GM23338 (cell line): ENCODE measurements at regions not wholly inside any gene's neighbourhood (a gene's known extent, or its start where the extent isn't known, plus 50 kb on each side); places are given as distances from the start of the nearest gene placed in this dataset.

Experiments
- ATAC-seq: fragments of 200-7000 bp; cut with Tn5 transposase; 3 replicates; pipeline ENCODE4 v1.9.1; 2020
- DNase-seq: peaks from one replicate; pipeline ENCODE4 v3.0.0-alpha.2; 2015; ENCODE audit warnings: low spot score
- H2AFZ ChIP-seq: fragments of 200-600 bp; sonication (generic); 2 replicates; pipeline ENCODE4 v1.8.0; 2016; ENCODE audit warnings: antibody characterized with exemption, mild to moderate bottlenecking, moderate library complexity
- H3F3A ChIP-seq: fragments of 200-600 bp; sonication (generic); replicated peaks from 2 replicates; pipeline ENCODE4 v1.8.0; 2017; ENCODE audit warnings: antibody characterized with exemption, mixed run types, low read depth
- H3K27ac ChIP-seq: fragments of 200-600 bp; sonication (generic); 2 replicates; pipeline ENCODE4 v1.6.1; 2016; ENCODE audit warnings: low read depth
- H3K27me3 ChIP-seq: fragments of 200-600 bp; sonication (generic); 2 replicates; pipeline ENCODE4 v1.8.0; 2016; ENCODE audit warnings: mild to moderate bottlenecking, mixed run types, moderate library complexity; ENCODE audit not compliant: insufficient read depth
- H3K36me3 ChIP-seq: fragments of 200-600 bp; sonication (generic); 2 replicates; pipeline ENCODE4 v1.8.0; 2016; ENCODE audit warnings: mild to moderate bottlenecking; ENCODE audit not compliant: insufficient read depth
- H3K4me1 ChIP-seq: fragments of 200-600 bp; sonication (generic); 2 replicates; pipeline ENCODE4 v1.8.0; 2016; ENCODE audit warnings: mild to moderate bottlenecking, moderate library complexity; ENCODE audit not compliant: insufficient read depth
- H3K4me2 ChIP-seq: fragments of 200-600 bp; sonication (generic); 2 replicates; pipeline ENCODE4 v1.7.1; 2017; ENCODE audit warnings: mixed run types
- H3K4me3 ChIP-seq: fragments of 200-600 bp; sonication (generic); 2 replicates; pipeline ENCODE4 v1.6.1; 2016; ENCODE audit warnings: mixed run types
- H3K79me2 ChIP-seq: fragments of 200-600 bp; sonication (generic); replicated peaks from 2 replicates; pipeline ENCODE4 v1.8.0; 2017; ENCODE audit warnings: mild to moderate bottlenecking; ENCODE audit not compliant: insufficient read depth
- H3K9me2 ChIP-seq: fragments of 200-600 bp; sonication (generic); 2 replicates; pipeline ENCODE4 v1.8.0; 2017; ENCODE audit not compliant: insufficient read depth
- H4K20me1 ChIP-seq: fragments of 200-600 bp; sonication (generic); replicated peaks from 2 replicates; pipeline ENCODE4 v1.8.0; 2017; ENCODE audit warnings: mild to moderate bottlenecking; ENCODE audit not compliant: insufficient read depth
- H3K27ac Mint-ChIP-seq: 2 replicates; pipeline ENCODE4 v1.8.0; 2020; ENCODE audit warnings: inconsistent platforms, mild to moderate bottlenecking, moderate library complexity, mixed read lengths
- H3K27me3 Mint-ChIP-seq: 3 replicates; pipeline ENCODE4 v1.8.0; 2022; ENCODE audit warnings: low read depth, mild to moderate bottlenecking, moderate library complexity, mixed read lengths, inconsistent platforms; ENCODE audit not compliant: insufficient read depth, poor library complexity
- H3K36me3 Mint-ChIP-seq: 3 replicates; pipeline ENCODE4 v1.8.0; 2021; ENCODE audit warnings: low read depth, mild to moderate bottlenecking, inconsistent platforms, moderate library complexity, mixed read lengths
- H3K4me1 Mint-ChIP-seq: 3 replicates; pipeline ENCODE4 v1.8.0; 2020; ENCODE audit warnings: mild to moderate bottlenecking, inconsistent platforms, mixed read lengths
- H3K4me3 Mint-ChIP-seq: 3 replicates; pipeline ENCODE4 v1.8.0; 2021; ENCODE audit warnings: moderate library complexity, mild to moderate bottlenecking, inconsistent platforms, mixed read lengths
- H3K9me3 Mint-ChIP-seq: 3 replicates; pipeline ENCODE4 v1.8.0; 2020; ENCODE audit warnings: moderate library complexity, mild to moderate bottlenecking, inconsistent platforms, mixed read lengths
- CREB1 ChIP-seq: fragments of 250-450 bp; sonication (Bioruptor Pico); IDR thresholded peaks from 2 replicates; pipeline ENCODE4 v1.5.0; 2020; ENCODE audit warnings: low read depth, mild to moderate bottlenecking, moderate library complexity
- EZH2 ChIP-seq: fragments of 200-600 bp; sonication (generic); IDR thresholded peaks from one replicate; pipeline ENCODE4 v1.8.0; 2017; ENCODE audit warnings: antibody characterized with exemption, mild to moderate bottlenecking, low read depth; ENCODE audit not compliant: unreplicated experiment
- JUNB ChIP-seq: IDR thresholded peaks from one replicate; pipeline ENCODE4 v1.6.1; 2016; ENCODE audit warnings: antibody characterized with exemption; ENCODE audit not compliant: unreplicated experiment
- NANOG ChIP-seq: IDR thresholded peaks from 2 replicates; pipeline ENCODE4 v1.6.1; 2016; ENCODE audit warnings: antibody characterized with exemption, borderline replicate concordance
- POLR2AphosphoS5 ChIP-seq: IDR thresholded peaks from 2 replicates; pipeline ENCODE4 v1.6.1; 2016; ENCODE audit warnings: antibody characterized with exemption, low read depth
- STAT1 ChIP-seq: IDR thresholded peaks from one replicate; pipeline ENCODE4 v1.6.1; 2016; ENCODE audit warnings: antibody characterized with exemption; ENCODE audit not compliant: unreplicated experiment
- ZNF114 ChIP-seq: fragments of 250-450 bp; sonication (Bioruptor Pico); IDR thresholded peaks from 2 replicates; pipeline ENCODE4 v1.5.0; 2020; ENCODE audit warnings: mild to moderate bottlenecking, moderate library complexity
- ZNF331 ChIP-seq: fragments of 250-450 bp; sonication (Bioruptor Pico); IDR thresholded peaks from 2 replicates; pipeline ENCODE4 v1.5.0; 2020; ENCODE audit warnings: low read depth, mild to moderate bottlenecking, moderate library complexity
- TF ChIP-seq, protein P1 (sequence below), 2 experiments: fragments of 200-600 bp in 1 of 2; sonication (generic) in 1 of 2; conservative IDR thresholded peaks; 2 replicates each; pipeline versions ENCODE4 v1.5.1 to v1.6.1; 2016 to 2017; ENCODE audit warnings: antibody characterized with exemption in 2 of 2, low read depth in 2 of 2, mild to moderate bottlenecking in 2 of 2, moderate library complexity in 1 of 2
- TF ChIP-seq, protein P2 (sequence below): IDR thresholded peaks from one replicate; pipeline ENCODE4 v1.6.1; 2018; ENCODE audit warnings: antibody characterized with exemption; ENCODE audit not compliant: unreplicated experiment
- TF ChIP-seq, protein P3 (sequence below): IDR thresholded peaks from 2 replicates; pipeline ENCODE4 v1.6.1; 2016; ENCODE audit warnings: antibody characterized with exemption

DNA sequence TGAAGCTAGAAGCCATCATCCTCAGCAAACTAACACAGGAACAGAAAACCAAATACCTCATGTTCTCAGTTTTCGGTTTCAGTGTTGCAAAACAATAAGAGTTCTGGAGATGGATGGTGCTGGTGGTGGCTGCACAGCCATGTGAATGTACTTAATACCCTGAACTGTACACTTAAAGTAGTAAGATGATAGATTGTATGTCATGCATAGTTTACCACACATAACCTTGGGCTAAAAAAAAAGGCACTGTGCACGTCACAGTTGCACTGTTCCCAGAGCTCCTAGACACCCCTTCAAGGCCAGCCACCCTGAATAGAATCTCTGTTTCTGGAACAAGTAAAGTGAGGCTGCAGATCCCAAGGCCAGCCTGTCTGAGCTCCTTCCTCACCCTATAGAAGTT, 243.3 kb upstream of the IGF1R start:
- Histone ChIP-seq H4K20me1 (no peaks in the 10 kb centered on the region), H3K4me2 (no peak overlapping the region), H3K79me2 (no peaks in the 10 kb centered on the region), H3K9me2 (no peaks in the 10 kb centered on the region), H3K4me3 (no peak overlapping the region), H3K36me3 (no peaks in the 10 kb centered on the region), H3K4me1 (no peaks in the 10 kb centered on the region), H2AFZ (no peak overlapping the region), H3F3A (no peaks in the 10 kb centered on the region), H3K27ac (no peak overlapping the region), H3K27me3 (no peaks in the 10 kb centered on the region)
- H3K36me3 Mint-ChIP-seq = peaks cover 2% of the 10 kb centered on the region; the same call in 1 of the 3 replicates
- no peaks in the 10 kb centered on the region for H3K4me1 Mint-ChIP-seq
- ATAC-seq (no peak), DNase-seq (no peak)
- no peaks in the 10 kb centered on the region for H3K27me3 Mint-ChIP-seq
- no peak overlapping the region for H3K4me3 Mint-ChIP-seq
- H3K9me3 Mint-ChIP-seq = 0 out of 3 replicates have a peak, but pooled peaks cover 2% of the 10 kb centered on the region
- no peak overlapping the region for H3K27ac Mint-ChIP-seq
- TF ChIP-seq EZH2 = no peak
- TF ChIP-seq STAT1 = no peak
- no peak for TF ChIP-seq NANOG
- TF ChIP-seq POLR2AphosphoS5 = no peak
- no peak for TF ChIP-seq JUNB

DNA sequence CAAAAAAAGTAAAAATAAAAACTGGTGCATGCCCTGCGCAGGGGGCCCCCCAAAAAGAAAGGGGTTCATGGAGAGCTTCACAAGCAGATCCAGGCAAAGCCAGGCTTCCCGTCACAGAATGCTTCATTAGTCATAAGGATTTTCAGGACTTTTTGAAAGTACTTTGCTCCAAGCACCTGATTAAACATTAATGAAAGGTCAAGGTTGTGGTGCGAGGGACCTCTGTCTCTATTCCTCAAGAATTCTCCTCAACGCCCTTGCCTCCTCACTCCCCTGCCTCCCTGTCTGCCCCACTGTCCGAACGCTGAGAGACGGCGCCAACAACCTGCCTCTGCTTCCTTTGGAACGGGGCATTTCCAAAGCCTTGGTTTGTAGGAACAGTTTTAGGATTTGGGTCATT, 240.1 kb upstream of the IGF1R start:
- peaks cover 4% of the 10 kb centered on the region; the same call in 1 of the 3 replicates for H3K9me3 Mint-ChIP-seq
- no peaks in the 10 kb centered on the region for H3K4me1 Mint-ChIP-seq
- H3K27me3 Mint-ChIP-seq = peaks cover 5% of the 10 kb centered on the region
- DNase-seq (no peak), ATAC-seq (no peak)
- Histone ChIP-seq H3K4me3 (no peak overlapping the region), H3K4me1 (no peaks in the 10 kb centered on the region), H2AFZ (no peak overlapping the region), H3F3A (no peaks in the 10 kb centered on the region), H3K36me3 (no peaks in the 10 kb centered on the region), H3K79me2 (no peaks in the 10 kb centered on the region), H3K4me2 (no peak overlapping the region), H3K27me3 (no peaks in the 10 kb centered on the region), H3K27ac (no peak overlapping the region), H3K9me2 (no peaks in the 10 kb centered on the region), H4K20me1 (no peaks in the 10 kb centered on the region)
- no peak for TF ChIP-seq EZH2
- no peak for TF ChIP-seq STAT1
- no peak for TF ChIP-seq CREB1 (CRISPR knock-in tag)
- TF ChIP-seq ZNF331 = no peak
- TF ChIP-seq, protein P1, sequence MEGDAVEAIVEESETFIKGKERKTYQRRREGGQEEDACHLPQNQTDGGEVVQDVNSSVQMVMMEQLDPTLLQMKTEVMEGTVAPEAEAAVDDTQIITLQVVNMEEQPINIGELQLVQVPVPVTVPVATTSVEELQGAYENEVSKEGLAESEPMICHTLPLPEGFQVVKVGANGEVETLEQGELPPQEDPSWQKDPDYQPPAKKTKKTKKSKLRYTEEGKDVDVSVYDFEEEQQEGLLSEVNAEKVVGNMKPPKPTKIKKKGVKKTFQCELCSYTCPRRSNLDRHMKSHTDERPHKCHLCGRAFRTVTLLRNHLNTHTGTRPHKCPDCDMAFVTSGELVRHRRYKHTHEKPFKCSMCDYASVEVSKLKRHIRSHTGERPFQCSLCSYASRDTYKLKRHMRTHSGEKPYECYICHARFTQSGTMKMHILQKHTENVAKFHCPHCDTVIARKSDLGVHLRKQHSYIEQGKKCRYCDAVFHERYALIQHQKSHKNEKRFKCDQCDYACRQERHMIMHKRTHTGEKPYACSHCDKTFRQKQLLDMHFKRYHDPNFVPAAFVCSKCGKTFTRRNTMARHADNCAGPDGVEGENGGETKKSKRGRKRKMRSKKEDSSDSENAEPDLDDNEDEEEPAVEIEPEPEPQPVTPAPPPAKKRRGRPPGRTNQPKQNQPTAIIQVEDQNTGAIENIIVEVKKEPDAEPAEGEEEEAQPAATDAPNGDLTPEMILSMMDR (conservative IDR thresholded peaks at IDR 0.05; ENCODE audit: low read depth in 2 of 2) = no peak
- no peak for TF ChIP-seq NANOG
- no peak overlapping the region for H3K27ac Mint-ChIP-seq
- H3K36me3 Mint-ChIP-seq = no peaks in the 10 kb centered on the region
- no peak overlapping the region for H3K4me3 Mint-ChIP-seq

DNA sequence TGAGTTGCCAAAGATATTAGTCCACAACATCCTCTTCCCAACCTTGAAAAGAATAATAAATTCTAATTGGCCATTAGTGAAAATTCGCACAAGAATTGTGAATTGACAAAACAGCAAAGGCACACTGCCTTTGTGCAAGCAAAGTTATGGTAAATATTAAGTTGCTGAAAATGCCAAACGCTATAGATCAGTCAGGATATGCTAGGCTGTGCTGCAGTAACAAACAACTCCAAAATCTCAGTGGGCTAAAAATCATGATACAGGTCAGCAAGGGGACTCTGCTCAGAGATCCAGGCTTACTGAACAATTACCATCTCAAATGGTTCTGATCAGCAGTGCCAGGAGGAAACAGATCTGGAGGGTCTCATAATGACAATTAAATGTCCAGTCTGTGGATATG, 238.0 kb upstream of the IGF1R start:
- H4K20me1 ChIP-seq = no peaks in the 10 kb centered on the region
- no peaks in the 10 kb centered on the region for H3K79me2 ChIP-seq
- peaks cover 4% of the 10 kb centered on the region; the same call in 1 of the 3 replicates for H3K9me3 Mint-ChIP-seq
- no peaks in the 10 kb centered on the region for H3K4me1 ChIP-seq
- no peak overlapping the region for H3K4me3 Mint-ChIP-seq
- no peaks in the 10 kb centered on the region for H3K9me2 ChIP-seq
- H3K4me3 ChIP-seq = no peak overlapping the region
- H2AFZ ChIP-seq = no peak overlapping the region
- H3K36me3 ChIP-seq = no peaks in the 10 kb centered on the region
- no peak overlapping the region for H3K27ac ChIP-seq
- no peaks in the 10 kb centered on the region for H3F3A ChIP-seq
- no peaks in the 10 kb centered on the region for H3K27me3 ChIP-seq
- no peak overlapping the region for H3K4me2 ChIP-seq
- H3K27me3 Mint-ChIP-seq = peaks cover 6% of the 10 kb centered on the region
- ATAC-seq (no peak), DNase-seq (no peak)
- H3K27ac Mint-ChIP-seq = no peak overlapping the region
- H3K4me1 Mint-ChIP-seq = no peaks in the 10 kb centered on the region
- H3K36me3 Mint-ChIP-seq = no peaks in the 10 kb centered on the region
- TF ChIP-seq ZNF331 = no peak
- no peak for TF ChIP-seq NANOG
- TF ChIP-seq ZNF114 (CRISPR knock-in tag) = no peak
- TF ChIP-seq POLR2AphosphoS5 = no peak
- TF ChIP-seq, protein P2, sequence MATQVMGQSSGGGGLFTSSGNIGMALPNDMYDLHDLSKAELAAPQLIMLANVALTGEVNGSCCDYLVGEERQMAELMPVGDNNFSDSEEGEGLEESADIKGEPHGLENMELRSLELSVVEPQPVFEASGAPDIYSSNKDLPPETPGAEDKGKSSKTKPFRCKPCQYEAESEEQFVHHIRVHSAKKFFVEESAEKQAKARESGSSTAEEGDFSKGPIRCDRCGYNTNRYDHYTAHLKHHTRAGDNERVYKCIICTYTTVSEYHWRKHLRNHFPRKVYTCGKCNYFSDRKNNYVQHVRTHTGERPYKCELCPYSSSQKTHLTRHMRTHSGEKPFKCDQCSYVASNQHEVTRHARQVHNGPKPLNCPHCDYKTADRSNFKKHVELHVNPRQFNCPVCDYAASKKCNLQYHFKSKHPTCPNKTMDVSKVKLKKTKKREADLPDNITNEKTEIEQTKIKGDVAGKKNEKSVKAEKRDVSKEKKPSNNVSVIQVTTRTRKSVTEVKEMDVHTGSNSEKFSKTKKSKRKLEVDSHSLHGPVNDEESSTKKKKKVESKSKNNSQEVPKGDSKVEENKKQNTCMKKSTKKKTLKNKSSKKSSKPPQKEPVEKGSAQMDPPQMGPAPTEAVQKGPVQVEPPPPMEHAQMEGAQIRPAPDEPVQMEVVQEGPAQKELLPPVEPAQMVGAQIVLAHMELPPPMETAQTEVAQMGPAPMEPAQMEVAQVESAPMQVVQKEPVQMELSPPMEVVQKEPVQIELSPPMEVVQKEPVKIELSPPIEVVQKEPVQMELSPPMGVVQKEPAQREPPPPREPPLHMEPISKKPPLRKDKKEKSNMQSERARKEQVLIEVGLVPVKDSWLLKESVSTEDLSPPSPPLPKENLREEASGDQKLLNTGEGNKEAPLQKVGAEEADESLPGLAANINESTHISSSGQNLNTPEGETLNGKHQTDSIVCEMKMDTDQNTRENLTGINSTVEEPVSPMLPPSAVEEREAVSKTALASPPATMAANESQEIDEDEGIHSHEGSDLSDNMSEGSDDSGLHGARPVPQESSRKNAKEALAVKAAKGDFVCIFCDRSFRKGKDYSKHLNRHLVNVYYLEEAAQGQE = no peak
- no peak for TF ChIP-seq JUNB
- no peak for TF ChIP-seq STAT1
- TF ChIP-seq CREB1 (CRISPR knock-in tag) = no peak
- no peak for TF ChIP-seq EZH2
- TF ChIP-seq, protein P3, sequence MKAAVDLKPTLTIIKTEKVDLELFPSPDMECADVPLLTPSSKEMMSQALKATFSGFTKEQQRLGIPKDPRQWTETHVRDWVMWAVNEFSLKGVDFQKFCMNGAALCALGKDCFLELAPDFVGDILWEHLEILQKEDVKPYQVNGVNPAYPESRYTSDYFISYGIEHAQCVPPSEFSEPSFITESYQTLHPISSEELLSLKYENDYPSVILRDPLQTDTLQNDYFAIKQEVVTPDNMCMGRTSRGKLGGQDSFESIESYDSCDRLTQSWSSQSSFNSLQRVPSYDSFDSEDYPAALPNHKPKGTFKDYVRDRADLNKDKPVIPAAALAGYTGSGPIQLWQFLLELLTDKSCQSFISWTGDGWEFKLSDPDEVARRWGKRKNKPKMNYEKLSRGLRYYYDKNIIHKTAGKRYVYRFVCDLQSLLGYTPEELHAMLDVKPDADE = no peak
